HCT116 (cell line): ENCODE measurements at regions not wholly inside any gene's neighbourhood (a gene's known extent, or its start where the extent isn't known, plus 50 kb on each side); places are given as distances from the start of the nearest gene placed in this dataset.

Experiments used
- ATAC-seq: fragments of 200-7000 bp; cut with Tn5 transposase; 2 replicates; pipeline ENCODE4 v1.9.1; 2020; ENCODE audit warnings: mild to moderate bottlenecking, moderate library complexity
- BruUV-seq: library from RNA; stranded (reverse); fragments of 400-500 nt; replicated peaks from 2 replicates; lab custom pipeline; 2021; lab: Mats Ljungman, UMichigan
- CTCF ChIA-PET: fragments of 300-600 bp; sonication (Branson Sonifier 250); formaldehyde crosslinking; loops from one replicate; lab custom pipeline; 2021; ENCODE audit warnings: antibody characterized with exemption; lab: Charles Lee
- POLR2A ChIA-PET: fragments of 300-600, 350-600 bp; sonication (Branson Sonifier 250); formaldehyde crosslinking; loops from one replicate; lab custom pipeline; 2021; ENCODE audit warnings: antibody characterized with exemption; lab: Charles Lee
- RAD21 ChIA-PET, 2 experiments: fragments of 300-600 bp; sonication (Branson Sonifier 250); formaldehyde crosslinking; loops; one replicate each; lab custom pipeline; 2023; ENCODE audit warnings: low total read pairs in 2 of 2; ENCODE audit not compliant: uncharacterized antibody in 2 of 2, unreplicated experiment in 2 of 2, low non-redundant PET in 1 of 2; lab: Charles Lee
- DNase-seq: peaks from one replicate; pipeline ENCODE4 v3.0.0-alpha.2; 2010; ENCODE audit warnings: low read depth, low spot score
- H2AFZ ChIP-seq: fragments of 200-600 bp; shearing (Covaris generic), sonication (generic); 2 replicates; pipeline ENCODE4 v1.6.1; 2017; ENCODE audit warnings: low read depth, mixed run types, mixed read lengths, antibody characterized with exemption, low read length; ENCODE audit not compliant: poor library complexity, severe bottlenecking
- H3K27ac ChIP-seq: 2 replicates; pipeline ENCODE4 v1.5.1; 2012; ENCODE audit warnings: low read depth, low read length
- H3K27me3 ChIP-seq: fragments of 200-600 bp; sonication (generic); 2 replicates; pipeline ENCODE4 v1.6.1; 2016; ENCODE audit warnings: mixed run types, low read length, mixed read lengths; ENCODE audit not compliant: insufficient read depth
- H3K36me3 ChIP-seq, 2 experiments: fragments of 200-500 bp in 1 of 2; fragments of 200-600 bp in 1 of 2; sonication (Bioruptor generic) in 1 of 2; sonication (generic) in 1 of 2; 2 replicates each; pipeline versions ENCODE4 v1.5.1 to v1.6.1; 2014 to 2016; ENCODE audit warnings: low read length in 2 of 2, inconsistent platforms in 1 of 2, mixed read lengths in 1 of 2, mixed run types in 1 of 2; ENCODE audit not compliant: insufficient read depth in 2 of 2, control insufficient read depth in 1 of 2
- H3K4me1 ChIP-seq, 2 experiments: fragments of 200-600 bp in 1 of 2; sonication (generic) in 1 of 2; 2 replicates each; pipeline versions ENCODE4 v1.5.1 to v1.6.1; 2012 to 2017; ENCODE audit warnings: low read length in 2 of 2, inconsistent platforms in 1 of 2, mild to moderate bottlenecking in 1 of 2, mixed read lengths in 1 of 2, mixed run types in 1 of 2, moderate library complexity in 1 of 2; ENCODE audit not compliant: insufficient read depth in 2 of 2, control insufficient read depth in 1 of 2
- H3K4me2 ChIP-seq: fragments of 200-600 bp; sonication (generic); 2 replicates; pipeline ENCODE4 v1.6.1; 2017; ENCODE audit warnings: mixed run types, low read length, mixed read lengths
- H3K4me3 ChIP-seq, 2 experiments: fragments of 200-600 bp in 1 of 2; sonication (generic) in 1 of 2; replicated peaks in 1 of 2; 2 replicates each; pipeline ENCODE4 v1.5.1; 2011 to 2016; ENCODE audit warnings: low read length in 2 of 2, control low read depth in 1 of 2, low read depth in 1 of 2, mild to moderate bottlenecking in 1 of 2, mixed read lengths in 1 of 2, mixed run types in 1 of 2
- H3K79me2 ChIP-seq: fragments of 200-600 bp; sonication (generic); 2 replicates; pipeline ENCODE4 v1.6.1; 2017; ENCODE audit warnings: mild to moderate bottlenecking, mixed run types, low read length, moderate library complexity, mixed read lengths; ENCODE audit not compliant: insufficient read depth
- H3K9ac ChIP-seq: fragments of 200-600 bp; sonication (generic); 2 replicates; pipeline ENCODE4 v1.6.1; 2016; ENCODE audit warnings: low read length, mixed read lengths
- H3K9me2 ChIP-seq: fragments of 200-600 bp; sonication (generic), shearing (Covaris generic); 2 replicates; pipeline ENCODE4 v1.6.1; 2017; ENCODE audit warnings: mixed run types, mild to moderate bottlenecking, moderate library complexity; ENCODE audit not compliant: insufficient read depth
- H3K9me3 ChIP-seq, 2 experiments: fragments of 200-500 bp in 1 of 2; fragments of 200-600 bp in 1 of 2; sonication (Bioruptor generic) in 1 of 2; sonication (generic) in 1 of 2; 2 replicates each; pipeline ENCODE4 v1.6.1; 2014 to 2017; ENCODE audit warnings: low read length in 2 of 2, mixed read lengths in 2 of 2, inconsistent platforms in 1 of 2, low read depth in 1 of 2, mild to moderate bottlenecking in 1 of 2, mixed run types in 1 of 2, moderate library complexity in 1 of 2; ENCODE audit not compliant: control insufficient read depth in 1 of 2, insufficient read depth in 1 of 2
- H4K20me1 ChIP-seq: fragments of 200-600 bp; sonication (generic), shearing (Covaris generic); 2 replicates; pipeline ENCODE4 v1.6.1; 2017; ENCODE audit warnings: mixed run types, mild to moderate bottlenecking, moderate library complexity; ENCODE audit not compliant: insufficient read depth
- CBX3 ChIP-seq: IDR thresholded peaks from 2 replicates; pipeline ENCODE4 v1.6.1; 2012; ENCODE audit warnings: low read depth
- CEBPB ChIP-seq: IDR thresholded peaks from 2 replicates; pipeline ENCODE4 v1.6.1; 2012; ENCODE audit warnings: low read depth
- EGR1 ChIP-seq: IDR thresholded peaks from 2 replicates; pipeline ENCODE4 v1.6.1; 2012; ENCODE audit warnings: low read depth
- ELF1 ChIP-seq: IDR thresholded peaks from 2 replicates; pipeline ENCODE4 v1.6.1; 2012; ENCODE audit warnings: low read depth, borderline replicate concordance
- EZH2 ChIP-seq: fragments of 200-600 bp; sonication (generic); IDR thresholded peaks from 2 replicates; pipeline ENCODE4 v1.6.1; 2017; ENCODE audit warnings: antibody characterized with exemption, mixed run types
- FOSL1 ChIP-seq: IDR thresholded peaks from 2 replicates; pipeline ENCODE4 v1.6.1; 2012; ENCODE audit warnings: low read depth
- POLR2A ChIP-seq: IDR thresholded peaks from 2 replicates; pipeline ENCODE4 v1.7.0; 2011; ENCODE audit warnings: borderline replicate concordance; ENCODE audit not compliant: insufficient read depth, insufficient read length; ENCODE audit errors: extremely low read depth
- REST ChIP-seq: IDR thresholded peaks from 2 replicates; pipeline ENCODE4 v1.6.1; 2012; ENCODE audit warnings: low read depth
- SIN3A ChIP-seq: IDR thresholded peaks from 2 replicates; pipeline ENCODE4 v1.6.1; 2012; ENCODE audit warnings: low read depth
- SP1 ChIP-seq: IDR thresholded peaks from 2 replicates; pipeline ENCODE4 v1.6.1; 2012; ENCODE audit warnings: low read depth
- SRF ChIP-seq: IDR thresholded peaks from 2 replicates; pipeline ENCODE4 v1.6.1; 2012; ENCODE audit warnings: low read depth
- TCF7L2 ChIP-seq: IDR thresholded peaks from 2 replicates; pipeline ENCODE4 v1.7.0; 2011; ENCODE audit warnings: borderline replicate concordance, inconsistent platforms; ENCODE audit not compliant: insufficient read depth, insufficient read length; ENCODE audit errors: extremely low read depth
- intact Hi-C: fragments of 100-400 bp; cut with micrococcal nuclease; formaldehyde crosslinking; loops from 2 replicates; pipeline ENCODE4 v1.10.0; 2022

DNA sequence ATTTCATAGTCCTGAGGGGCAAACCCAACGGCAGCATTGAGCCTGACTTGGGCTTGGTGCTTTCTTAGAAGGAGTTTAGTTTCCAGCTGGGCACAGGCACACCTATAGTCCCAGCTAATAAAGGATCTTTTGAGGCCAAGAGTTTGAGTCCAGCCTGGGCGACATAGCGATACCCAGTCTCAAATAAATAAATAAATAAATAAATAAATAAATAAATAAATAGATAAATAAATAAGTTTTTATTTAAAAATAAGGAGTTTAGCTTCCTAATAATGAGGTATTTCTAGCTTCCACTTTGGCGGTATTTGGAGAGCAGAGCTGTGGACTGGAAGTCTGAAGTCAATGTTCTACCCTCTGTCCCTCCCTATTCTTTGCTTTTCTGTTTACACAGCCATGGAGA is 186.6 kb downstream of the URB2 start:
- ATAC-seq, result no peak
- Histone ChIP-seq H3K27ac (no peak overlapping the region), H3K36me3 (no peaks in the 10 kb centered on the region), H3K9me3 (peaks cover 3 to 7% of the 10 kb centered on the region in 2 experiments; a peak in 1 of 4 replicates), H3K4me1 (no peaks in the 10 kb centered on the region), H4K20me1 (no peaks in the 10 kb centered on the region), H3K4me3 (no peak overlapping the region), H3K4me2 (no peak overlapping the region), H3K79me2 (no peaks in the 10 kb centered on the region), H2AFZ (no peak overlapping the region), H3K9ac (no peak overlapping the region), H3K27me3 (peaks cover 17% of the 10 kb centered on the region)
- ChIA-PET RAD21 (no interaction called here), POLR2A (no interaction called here), CTCF (no interaction called here)
- DNase-seq, result no peak
- intact Hi-C loops, result no loop called here
- no TSS peak for BruUV-seq
- no peak for TF ChIP-seq SRF
- TF ChIP-seq POLR2A, result no peak
- TF ChIP-seq EGR1, result no peak
- TF ChIP-seq CEBPB, result no peak
- TF ChIP-seq ELF1, result no peak
- TF ChIP-seq SIN3A, result no peak
- TF ChIP-seq EZH2, result no peak
- TF ChIP-seq, all 23 proteins: peak for 0
- no peaks in the 10 kb centered on the region for H3K9me2 ChIP-seq

GRCh38 chr1:229815076-229815475 is 189.0 kb downstream of the URB2 start:
- Histone ChIP-seq H3K27ac (no peak overlapping the region), H2AFZ (no peak overlapping the region), H3K9ac (no peak overlapping the region), H3K9me2 (no peaks in the 10 kb centered on the region), H3K4me3 (no peak overlapping the region), H3K4me1 (no peaks in the 10 kb centered on the region), H3K36me3 (no peaks in the 10 kb centered on the region), H4K20me1 (no peaks in the 10 kb centered on the region), H3K4me2 (no peak overlapping the region), H3K79me2 (no peaks in the 10 kb centered on the region), H3K27me3 (peaks cover 17% of the 10 kb centered on the region), H3K9me3 (0 out of 4 replicates have a peak, but pooled peaks cover under 1 to 3% of the 10 kb centered on the region in 2 experiments)
- ATAC-seq, result no peak
- ChIA-PET RAD21 (no interaction called here), CTCF (no interaction called here), POLR2A (no interaction called here)
- no peak for TF ChIP-seq SIN3A
- no peak for TF ChIP-seq REST
- no peak for TF ChIP-seq SP1
- no peak for TF ChIP-seq FOSL1
- TF ChIP-seq CBX3, result no peak
- TF ChIP-seq TCF7L2, result no peak
- DNase-seq, result no peak
- BruUV-seq, result no TSS peak
- intact Hi-C loops, result no loop called here
